Gastrocnemius medialis (tissue), 4 donors: ENCODE measurements at regions not wholly inside any gene's neighbourhood (a gene's known extent, or its start where the extent isn't known, plus 50 kb on each side); places are given as distances from the start of the nearest gene placed in this dataset.

ENCODE experiments used
- ATAC-seq, 2 donors: fragments of 150-250 bp; one replicate each; pipeline ENCODE4 v1.9.1; 2016
- DNase-seq, 2 donors: peaks; one replicate each; pipeline ENCODE4 v3.0.0-alpha.2; 2019
- H3K27ac ChIP-seq, 4 donors: fragments of 200-600 bp; sonication (generic); 1 replicate in 1 of 4; 2 replicates in 3 of 4; pipeline ENCODE4 v1.5.1; 2016 to 2018; ENCODE audit warnings: mild to moderate bottlenecking in 2 of 4, moderate library complexity in 1 of 4
- H3K27me3 ChIP-seq, 3 donors: fragments of 200-600 bp; sonication (generic) in 2 of 3; 1 replicate in 1 of 3; 2 replicates in 2 of 3; pipeline versions ENCODE4 v1.5.1 to v1.6.0; 2016 to 2019; ENCODE audit warnings: mild to moderate bottlenecking in 1 of 3, moderate library complexity in 1 of 3
- H3K36me3 ChIP-seq, 2 donors: fragments of 200-600 bp; sonication (generic) in 1 of 2; one replicate each; pipeline ENCODE4 v1.5.1; 2017 to 2018
- H3K4me1 ChIP-seq, 2 donors: fragments of 200-600 bp; sonication (generic) in 1 of 2; one replicate each; pipeline ENCODE4 v1.5.1; 2016 to 2017; ENCODE audit warnings: mild to moderate bottlenecking in 2 of 2
- H3K4me3 ChIP-seq, 4 donors: fragments of 200-600 bp; sonication (generic) in 3 of 4; 1 replicate in 1 of 4; 2 replicates in 3 of 4; pipeline ENCODE4 v1.5.1; 2016 to 2019; ENCODE audit warnings: mild to moderate bottlenecking in 2 of 4
- H3K9me3 ChIP-seq, 3 donors: fragments of 200-600 bp; sonication (generic) in 2 of 3; 1 replicate in 1 of 3; 2 replicates in 2 of 3; pipeline ENCODE4 v1.5.1; 2016 to 2019
- CTCF ChIP-seq, 5 experiments: fragments of 450-650 bp in 3 of 5; fragments of 200-600 bp in 2 of 5; sonication (generic) in 2 of 5; IDR thresholded peaks in 4 of 5; conservative IDR thresholded peaks in 1 of 5; 1 replicate in 4 of 5; 2 replicates in 1 of 5; pipeline ENCODE4 v1.5.1; 2016 to 2019; ENCODE audit warnings: antibody characterized with exemption in 5 of 5, mild to moderate bottlenecking in 3 of 5, moderate library complexity in 3 of 5
- POLR2A ChIP-seq, 2 donors: fragments of 450-650 bp; IDR thresholded peaks; one replicate each; pipeline ENCODE4 v1.6.1; 2017; ENCODE audit warnings: antibody characterized with exemption in 2 of 2, mild to moderate bottlenecking in 2 of 2, moderate library complexity in 2 of 2
- in situ Hi-C, 4 donors: fragments of 200-750 bp; cut with MboI; loops; one replicate each; pipeline versions ENCODE4 v1.15.0 to v1.8.0; 2017; ENCODE audit warnings: low sequenced_read_pairs in 4 of 4
- intact Hi-C: fragments of 100-400 bp; cut with DNase I; formaldehyde crosslinking; loops from one replicate; pipeline ENCODE4 v1.15.1; 2023; ENCODE audit warnings: low total_unique reads

GRCh38 chr3:66099541-66100065 is 60.9 kb upstream of the MAGI1 start:
- no peak overlapping the region for H3K4me3 ChIP-seq
- intact Hi-C loops (no loop called here), in situ Hi-C loops (no loop called here)
- no peak for ATAC-seq
- H3K4me1 ChIP-seq, result no peaks in the 10 kb centered on the region
- no peaks in the 10 kb centered on the region for H3K27me3 ChIP-seq
- H3K9me3 ChIP-seq, result peaks cover 0 to 5% (median 0%) of the 10 kb centered on the region in 3 donors
- H3K36me3 ChIP-seq, result no peaks in the 10 kb centered on the region
- no peak for TF ChIP-seq CTCF (IDR thresholded peaks at IDR 0.05 in 4 of 5, conservative IDR thresholded peaks at IDR 0.05 in 1 of 5)
- H3K27ac ChIP-seq, result no peak overlapping the region
- no peak for DNase-seq

- Histone ChIP-seq H3K36me3 (no peaks in the 10 kb centered on the region), H3K27ac (no peak overlapping the region), H3K9me3 (peaks cover 0 to 5% (median 0%) of the 10 kb centered on the region in 3 donors), H3K4me1 (no peaks in the 10 kb centered on the region), H3K27me3 (no peaks in the 10 kb centered on the region), H3K4me3 (no peak overlapping the region)
- no peak for DNase-seq
- ATAC-seq, result no peak
- in situ Hi-C loops, result no loop called here
- intact Hi-C loops, result no loop called here
- no peak for TF ChIP-seq CTCF (IDR thresholded peaks at IDR 0.05 in 4 of 5, conservative IDR thresholded peaks at IDR 0.05 in 1 of 5)
- no peak for TF ChIP-seq POLR2A (IDR thresholded peaks at IDR 0.05)
Observed at GRCh38 chr3:66098436-66098835, 59.7 kb upstream of the MAGI1 start.

- no peak for TF ChIP-seq CTCF (IDR thresholded peaks at IDR 0.05 in 4 of 5, conservative IDR thresholded peaks at IDR 0.05 in 1 of 5)
- TF ChIP-seq POLR2A (IDR thresholded peaks at IDR 0.05), result no peak
- Histone ChIP-seq H3K27me3 (no peaks in the 10 kb centered on the region), H3K4me1 (no peaks in the 10 kb centered on the region), H3K9me3 (peaks cover 0 to 5% (median 0%) of the 10 kb centered on the region in 3 donors), H3K36me3 (no peaks in the 10 kb centered on the region), H3K4me3 (no peak overlapping the region), H3K27ac (no peak overlapping the region)
- ATAC-seq, result no peak
- no peak for DNase-seq
- in situ Hi-C loops, result no loop called here
- intact Hi-C loops, result no loop called here
Observed at GRCh38 chr3:66097647-66098046, 58.9 kb upstream of the MAGI1 start.

- TF ChIP-seq CTCF (IDR thresholded peaks at IDR 0.05 in 4 of 5, conservative IDR thresholded peaks at IDR 0.05 in 1 of 5) (no peak), POLR2A (IDR thresholded peaks at IDR 0.05) (no peak)
- Histone ChIP-seq H3K4me3 (no peak overlapping the region), H3K27ac (no peak overlapping the region), H3K9me3 (peaks cover 0 to 5% (median 0%) of the 10 kb centered on the region in 3 donors), H3K36me3 (no peaks in the 10 kb centered on the region), H3K4me1 (no peaks in the 10 kb centered on the region), H3K27me3 (no peaks in the 10 kb centered on the region)
- ATAC-seq (no peak), DNase-seq (no peak)
- intact Hi-C loops, result no loop called here
- in situ Hi-C loops, result no loop called here
Observed at GRCh38 chr3:66095295-66096001, 56.7 kb upstream of the MAGI1 start.
